Colonic mucosa (tissue), 4 donors: ENCODE measurements at regions not wholly inside any gene's neighbourhood (a gene's known extent, or its start where the extent isn't known, plus 50 kb on each side); places are given as distances from the start of the nearest gene placed in this dataset.

ENCODE experiments used
- DNase-seq: peaks from one replicate; pipeline ENCODE4 v3.0.0-alpha.2; 2020
- H3K27ac ChIP-seq: fragments of 200-600 bp; one replicate; pipeline ENCODE4 v1.8.0; 2021
- H3K27me3 ChIP-seq: fragments of 200-600 bp; one replicate; pipeline ENCODE4 v1.8.0; 2021
- H3K36me3 ChIP-seq: fragments of 200-600 bp; one replicate; pipeline ENCODE4 v1.8.0; 2021
- H3K4me1 ChIP-seq: fragments of 200-600 bp; one replicate; pipeline ENCODE4 v1.8.0; 2021; ENCODE audit warnings: mild to moderate bottlenecking
- H3K4me3 ChIP-seq: fragments of 200-600 bp; one replicate; pipeline ENCODE4 v1.8.0; 2021
- H3K9ac ChIP-seq, 2 donors: one replicate each; pipeline ENCODE4 v1.7.0; 2013; ENCODE audit warnings: control low read depth in 2 of 2, low read depth in 2 of 2, low read length in 2 of 2
- H3K9me3 ChIP-seq: fragments of 200-600 bp; one replicate; pipeline ENCODE4 v1.8.0; 2021
- CTCF ChIP-seq: fragments of 200-600 bp; IDR thresholded peaks from one replicate; pipeline ENCODE4 v1.8.0; 2022; ENCODE audit warnings: antibody characterized with exemption, mild to moderate bottlenecking
- intact Hi-C: fragments of 100-400 bp; cut with DNase I; formaldehyde crosslinking; loops from one replicate; pipeline ENCODE4 v1.14.1; 2022
- donor health status: healthy.
- donor health status: DM: no; HTN: no; CAD: no.
- donor health status: DM: no; HTN: no; CAD: no.

DNA sequence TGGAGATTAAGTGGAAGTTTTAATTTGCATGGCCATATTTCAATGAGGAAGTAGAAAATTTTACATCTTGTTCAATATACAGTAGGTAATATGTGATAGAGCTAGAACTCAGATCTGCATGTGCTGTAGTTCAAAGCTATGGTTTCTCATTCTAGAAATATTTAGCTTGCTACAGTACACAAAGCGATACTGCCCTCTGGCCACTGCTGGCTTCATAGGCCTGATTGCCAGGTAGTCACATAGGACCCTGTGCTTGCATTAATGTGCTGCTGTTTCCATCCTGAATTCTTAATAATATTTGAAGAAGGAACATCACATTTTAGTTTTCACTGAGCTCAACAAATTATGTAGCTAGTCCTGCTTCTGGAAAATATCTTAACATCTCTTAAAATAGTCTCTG, 87.0 kb downstream of the PLSCR2 start:
- H3K9ac ChIP-seq = no peak overlapping the region
- H3K4me1 ChIP-seq = no peaks in the 10 kb centered on the region
- peak; percentile 17 for TF ChIP-seq CTCF
- no peaks in the 10 kb centered on the region for H3K36me3 ChIP-seq
- no peaks in the 10 kb centered on the region for H3K9me3 ChIP-seq
- H3K27me3 ChIP-seq = no peaks in the 10 kb centered on the region
- H3K4me3 ChIP-seq = no peak overlapping the region
- peak; percentile 32 for DNase-seq
- no peak overlapping the region for H3K27ac ChIP-seq
- intact Hi-C loops = no loop called here

- TF ChIP-seq CTCF = no peak
- peak overlapping the region; percentile 25 for H3K27ac ChIP-seq
- DNase-seq = no peak
Measured at GRCh38 chr3:146380046-146380445, 89.3 kb downstream of the PLSCR2 start.

DNA sequence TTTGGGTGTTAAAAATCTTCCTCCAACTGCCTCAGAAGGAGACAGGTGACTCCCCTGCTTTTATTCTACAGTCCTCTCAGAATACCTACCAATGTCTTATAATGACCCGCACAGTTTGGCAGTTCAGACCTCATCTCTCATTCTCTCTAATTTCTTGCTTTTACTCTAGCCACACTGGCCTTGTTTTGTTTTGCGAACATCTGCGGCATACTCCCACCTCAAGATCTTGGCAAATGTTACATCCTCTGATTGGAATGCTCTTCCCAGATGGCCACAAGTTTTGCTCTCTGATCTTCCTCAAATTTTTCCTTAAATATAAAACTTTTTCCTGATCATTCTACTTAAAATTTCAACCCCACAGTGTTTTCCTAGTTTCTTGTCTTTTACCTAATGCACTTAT, 94.1 kb downstream of the PLSCR2 start:
- no peaks in the 10 kb centered on the region for H3K36me3 ChIP-seq
- no peak for TF ChIP-seq CTCF
- DNase-seq = no peak
- intact Hi-C loops = no loop called here
- no peak overlapping the region for H3K9ac ChIP-seq
- H3K9me3 ChIP-seq = no peaks in the 10 kb centered on the region
- no peaks in the 10 kb centered on the region for H3K4me1 ChIP-seq
- H3K4me3 ChIP-seq = no peak overlapping the region
- no peak overlapping the region for H3K27ac ChIP-seq
- H3K27me3 ChIP-seq = no peaks in the 10 kb centered on the region

More at GRCh38 chr3:146380046-146380445, 89.3 kb downstream of the PLSCR2 start:
- Histone ChIP-seq H3K36me3 (no peaks in the 10 kb centered on the region), H3K4me3 (no peak overlapping the region), H3K9me3 (no peaks in the 10 kb centered on the region), H3K27me3 (no peaks in the 10 kb centered on the region), H3K9ac (no peak overlapping the region), H3K4me1 (no peaks in the 10 kb centered on the region)
- intact Hi-C loops = no loop called here

- Histone ChIP-seq H3K27ac (no peak overlapping the region), H3K36me3 (no peaks in the 10 kb centered on the region), H3K4me1 (no peaks in the 10 kb centered on the region), H3K9me3 (no peaks in the 10 kb centered on the region), H3K27me3 (no peaks in the 10 kb centered on the region), H3K4me3 (no peak overlapping the region), H3K9ac (no peak overlapping the region)
- no peak for TF ChIP-seq CTCF
- intact Hi-C loops = no loop called here
- DNase-seq = no peak
Measured at GRCh38 chr3:146374146-146374545, 95.2 kb downstream of the PLSCR2 start.

- Histone ChIP-seq H3K4me1 (no peaks in the 10 kb centered on the region), H3K4me3 (no peak overlapping the region), H3K9me3 (no peaks in the 10 kb centered on the region), H3K36me3 (no peaks in the 10 kb centered on the region), H3K27me3 (no peaks in the 10 kb centered on the region), H3K27ac (no peak overlapping the region), H3K9ac (no peak overlapping the region)
- DNase-seq = no peak
- intact Hi-C loops = no loop called here
- TF ChIP-seq CTCF = no peak
Measured at GRCh38 chr3:146371902-146372301, 97.5 kb downstream of the PLSCR2 start.
